HG03354 (cell line): ENCODE measurements at regions not wholly inside any gene's neighbourhood (a gene's known extent, or its start where the extent isn't known, plus 50 kb on each side); places are given as distances from the start of the nearest gene placed in this dataset.

Source experiments
- ATAC-seq: cut with Tn5 transposase; IDR thresholded peaks from one replicate; pipeline ENCODE4 v1.9.1; 2021; ENCODE audit warnings: mild to moderate bottlenecking; ENCODE audit not compliant: unreplicated experiment, poor library complexity, severe bottlenecking

DNA sequence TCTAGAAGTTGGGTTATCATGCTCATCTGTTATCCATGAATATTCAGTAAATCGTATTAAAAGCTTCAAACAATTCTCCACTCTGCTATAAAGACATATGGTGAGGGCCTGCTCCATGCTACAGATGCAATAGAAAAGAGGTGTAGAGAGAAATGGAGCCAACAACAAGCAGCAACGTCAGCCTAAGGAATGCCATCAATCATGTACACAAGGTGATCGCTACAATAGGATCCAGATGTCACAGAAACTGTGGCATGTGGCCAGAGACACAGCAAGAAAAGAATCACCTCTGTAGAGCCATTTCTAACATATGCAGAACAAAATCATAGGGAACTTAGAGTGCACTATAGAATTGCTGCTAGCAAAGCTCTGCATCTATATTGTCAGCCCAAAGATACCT lies 1188.1 kb downstream of the PCDH7 start:
- ATAC-seq, result no peak

DNA sequence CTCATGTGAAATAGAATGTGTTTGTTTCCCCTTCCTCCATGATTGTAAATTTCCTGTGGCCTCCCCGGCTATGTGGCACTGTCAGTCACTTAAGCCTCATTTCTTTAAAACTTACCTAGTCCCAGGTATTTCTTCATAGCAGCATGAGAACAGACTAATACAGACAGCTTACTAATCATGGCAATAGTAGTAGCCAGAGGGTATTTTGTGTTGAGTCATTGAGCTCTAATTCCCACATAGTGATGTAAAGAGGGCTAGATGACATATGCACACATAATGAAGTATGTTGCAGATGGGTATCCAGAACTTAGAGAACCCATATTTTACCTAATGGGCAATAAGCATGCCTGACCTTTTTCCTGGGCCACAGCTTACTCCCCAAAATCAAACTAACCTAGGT lies 1197.2 kb downstream of the PCDH7 start:
- ATAC-seq, result no peak

DNA sequence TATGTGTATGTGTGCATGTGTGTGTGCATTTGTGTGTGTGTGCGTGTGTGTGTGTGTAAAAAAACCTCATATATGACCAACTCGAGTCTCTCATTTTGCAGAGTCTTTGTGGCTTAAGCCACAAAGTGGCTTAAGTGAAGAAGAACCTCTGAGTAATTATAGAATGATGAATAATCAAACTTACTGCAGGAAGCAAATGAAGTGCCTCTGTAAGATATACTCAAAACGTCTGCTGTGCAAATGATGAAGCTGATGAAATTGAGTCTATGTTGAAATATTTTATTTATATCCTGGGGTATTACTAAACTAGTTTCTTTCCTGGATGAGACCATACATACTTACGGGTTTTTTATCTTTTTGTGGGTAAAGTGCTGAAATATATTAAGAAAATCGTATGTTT lies 1198.7 kb downstream of the PCDH7 start:
- ATAC-seq, result no peak

DNA sequence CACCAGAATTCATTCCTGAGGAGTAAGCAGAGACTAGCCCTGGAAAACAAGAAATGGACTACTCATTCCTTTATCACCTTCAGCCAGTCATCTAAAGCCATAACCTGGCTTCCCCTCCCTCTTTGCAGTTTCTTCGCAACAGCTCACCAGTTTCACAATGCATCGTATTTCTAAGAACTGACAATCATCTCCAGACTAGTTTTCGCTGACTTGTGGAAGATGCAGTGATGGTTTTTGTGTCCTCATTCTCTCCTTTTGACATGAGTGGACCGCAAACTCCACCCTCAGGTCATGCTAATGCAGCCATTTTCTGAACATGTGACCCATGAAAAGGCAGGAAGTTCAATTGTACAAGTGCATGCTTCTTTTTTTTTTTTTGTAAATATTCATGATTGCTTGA lies 1203.5 kb downstream of the PCDH7 start:
- no peak for ATAC-seq

DNA sequence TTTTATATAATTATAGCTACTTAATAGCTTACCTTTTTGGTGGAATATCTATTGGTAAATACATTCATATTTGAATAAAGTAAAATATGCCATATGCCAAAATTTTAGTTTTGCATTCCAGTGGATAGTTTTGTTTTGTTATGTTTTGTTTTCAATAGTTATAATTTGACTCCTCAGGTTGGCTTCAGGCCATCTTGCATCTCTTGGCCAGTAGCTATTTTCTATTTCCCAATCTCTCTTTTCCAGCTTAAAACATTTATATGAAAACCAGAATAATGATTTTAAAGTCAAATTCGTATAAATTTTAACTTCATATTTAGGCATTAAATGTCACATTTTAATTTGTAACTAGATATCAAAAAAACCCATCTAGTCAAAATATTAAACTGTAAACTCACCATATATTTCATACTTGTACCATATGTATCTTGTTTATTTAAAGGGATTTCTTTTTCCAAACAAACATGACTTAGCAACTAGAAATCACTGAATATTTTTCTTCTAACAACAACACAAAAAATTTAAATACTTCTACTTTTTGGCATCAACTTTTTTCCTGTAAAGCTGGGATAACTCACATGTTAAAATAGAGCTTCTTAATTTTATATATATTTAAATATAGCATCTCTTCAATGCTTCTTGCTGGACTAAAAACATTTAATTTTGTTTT lies 1209.6 kb downstream of the PCDH7 start:
- ATAC-seq, result no peak

DNA sequence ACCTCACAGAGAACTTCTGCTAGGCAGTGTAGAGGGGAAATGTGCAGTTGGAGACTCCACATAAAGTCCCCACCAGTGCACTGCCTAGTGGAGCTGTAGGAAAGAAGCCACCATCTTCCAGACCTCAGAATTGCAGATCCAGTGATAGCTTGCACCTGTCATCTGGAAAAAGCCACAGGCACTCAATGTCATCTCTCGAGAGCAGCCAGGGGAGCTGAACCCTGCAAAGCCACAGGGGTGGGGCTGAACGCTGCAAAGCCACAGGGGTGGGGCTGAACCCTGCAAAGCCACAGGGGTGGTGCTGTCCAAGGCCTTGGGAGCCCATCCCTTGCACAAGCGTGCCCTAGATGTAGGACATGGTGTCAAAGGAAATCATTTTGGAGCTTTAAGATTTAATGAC lies 1226.3 kb downstream of the PCDH7 start:
- ATAC-seq, result no peak

DNA sequence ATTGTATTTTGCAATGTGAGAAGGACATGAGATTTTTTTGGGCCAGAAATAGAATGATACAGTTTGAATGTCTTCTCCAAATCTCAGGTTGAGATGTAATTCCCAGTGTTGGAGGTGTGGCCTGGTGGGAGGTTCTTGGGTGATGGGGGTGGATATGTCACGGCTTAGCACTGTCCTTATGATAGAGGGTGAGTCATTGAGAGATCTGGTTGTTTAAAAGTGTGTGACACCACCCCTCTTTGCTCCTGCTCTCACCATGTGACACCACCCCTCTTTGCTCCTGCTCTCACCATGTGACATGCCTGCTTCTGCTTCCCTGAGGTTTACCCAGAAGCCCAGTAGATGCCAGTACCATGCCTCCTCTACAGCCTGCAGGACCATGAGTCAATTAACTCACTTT lies 1226.9 kb downstream of the PCDH7 start:
- ATAC-seq, result no peak

DNA sequence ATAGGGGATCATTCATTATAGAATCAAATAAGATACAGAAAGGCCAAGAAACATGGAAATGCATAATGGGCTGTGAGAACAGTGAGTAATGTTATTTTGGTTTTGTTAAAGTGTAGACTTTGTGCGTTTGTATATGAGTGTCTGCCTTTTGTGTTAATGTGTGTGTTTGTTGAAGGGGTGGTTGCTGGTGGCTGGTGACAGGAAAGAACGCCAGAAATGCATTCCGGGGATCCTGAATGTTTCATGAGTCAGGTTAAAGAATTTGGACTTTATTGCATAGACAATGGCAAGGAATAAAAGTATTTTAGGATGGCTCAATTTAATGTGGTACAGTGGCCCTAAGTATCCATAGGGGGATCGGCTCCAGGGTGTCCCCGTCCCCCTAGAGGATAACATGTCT lies 1228.9 kb downstream of the PCDH7 start:
- no peak for ATAC-seq

DNA sequence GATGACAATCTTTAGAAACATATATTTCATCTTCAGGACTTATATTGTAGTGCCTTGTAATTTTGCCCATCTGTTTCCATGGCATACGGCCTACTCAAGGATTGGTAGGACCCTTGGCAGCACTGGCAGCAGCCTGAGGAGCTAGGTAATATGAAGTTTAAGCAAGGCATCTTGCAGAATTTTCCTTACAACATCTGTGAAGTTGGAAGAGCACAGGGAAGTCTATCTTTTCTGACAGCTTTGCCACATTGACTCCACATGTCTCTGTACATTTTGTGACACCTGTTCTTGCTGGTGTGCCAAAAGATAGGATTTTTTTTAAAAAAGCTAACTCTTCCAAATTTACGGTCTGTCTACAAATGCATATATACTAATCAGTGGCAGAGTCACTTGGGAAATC lies 1235.2 kb downstream of the PCDH7 start:
- ATAC-seq, result no peak

DNA sequence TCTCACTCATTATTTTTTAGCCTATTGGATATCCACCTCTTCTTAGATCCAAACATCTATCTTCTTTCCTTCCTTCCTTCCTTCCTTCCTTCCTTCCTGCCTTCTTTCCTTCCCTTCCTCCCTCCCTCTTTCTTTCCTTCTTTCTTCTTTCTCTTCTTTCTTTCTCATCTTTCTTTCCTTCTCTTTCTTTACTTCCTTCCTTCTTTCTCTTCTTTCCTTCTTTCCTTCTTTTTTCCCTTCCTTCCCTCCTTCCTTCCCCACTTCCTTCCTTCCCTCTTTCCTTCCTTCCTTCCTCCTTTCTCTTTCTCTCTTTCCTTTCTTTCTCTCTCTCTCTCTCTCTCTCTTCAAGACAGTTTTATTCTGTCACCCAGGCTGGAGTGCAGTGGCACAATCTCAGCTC lies 1239.8 kb downstream of the PCDH7 start:
- no peak for ATAC-seq

DNA sequence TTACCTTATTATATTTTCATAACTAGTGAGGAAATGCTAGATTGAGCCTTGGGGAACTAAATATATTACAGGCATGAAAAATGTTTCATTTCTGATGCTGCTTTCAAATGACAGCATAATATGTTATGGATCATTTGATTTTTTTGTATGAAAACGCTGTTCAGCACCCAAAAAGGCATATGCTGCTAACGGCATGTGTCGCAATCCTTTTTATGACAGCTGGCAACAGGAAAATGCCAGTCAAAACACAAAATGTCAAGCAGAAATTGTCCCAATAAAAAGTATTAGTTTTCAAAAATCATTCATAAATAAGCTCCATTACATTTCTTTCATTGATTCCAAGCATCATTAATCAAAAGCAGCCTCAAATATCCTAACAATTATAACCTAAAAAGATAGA lies 1244.5 kb downstream of the PCDH7 start:
- no peak for ATAC-seq

DNA sequence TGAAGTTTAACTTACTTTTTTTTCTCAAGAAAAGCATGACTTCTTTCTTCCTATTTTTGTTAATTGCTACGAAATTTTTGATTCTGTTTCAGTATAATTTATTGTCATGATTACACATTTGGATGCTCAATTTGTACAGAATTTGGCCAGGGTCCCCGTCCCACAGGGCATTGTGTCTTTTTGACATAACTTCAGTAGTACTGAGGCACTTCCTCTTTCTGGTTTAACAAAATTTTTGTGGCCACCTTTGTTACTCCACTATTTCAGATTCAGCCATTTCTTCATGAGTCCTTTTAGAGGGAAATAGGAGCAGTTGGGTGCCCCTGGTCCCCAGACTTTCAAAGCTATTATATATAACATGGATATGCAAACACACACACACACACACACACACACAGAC lies 1248.7 kb downstream of the PCDH7 start:
- ATAC-seq, result no peak

DNA sequence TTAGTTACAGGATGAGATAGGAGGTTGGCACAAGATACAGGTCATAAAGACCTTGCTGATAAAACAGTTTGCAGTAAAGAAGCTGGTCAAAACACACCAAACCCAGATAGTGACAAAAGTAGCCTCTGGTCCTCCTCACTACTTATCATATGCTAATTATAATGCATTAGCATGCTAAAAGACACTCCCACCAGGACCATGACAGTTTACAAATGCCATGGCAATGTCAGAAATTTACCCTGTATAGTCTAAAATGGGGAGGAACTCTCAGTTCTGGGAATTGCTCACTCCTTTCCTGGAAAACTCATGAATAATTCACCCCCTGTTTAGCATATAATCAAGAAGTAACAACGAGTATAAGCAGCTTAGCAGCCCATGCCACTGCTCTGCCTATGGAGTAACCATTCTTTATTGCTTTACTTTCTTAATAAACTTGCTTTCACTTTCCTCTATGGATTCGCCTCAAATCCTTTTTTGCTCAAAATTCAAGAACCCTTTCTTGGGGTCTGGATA lies 1254.4 kb downstream of the PCDH7 start:
- ATAC-seq, result no peak

DNA sequence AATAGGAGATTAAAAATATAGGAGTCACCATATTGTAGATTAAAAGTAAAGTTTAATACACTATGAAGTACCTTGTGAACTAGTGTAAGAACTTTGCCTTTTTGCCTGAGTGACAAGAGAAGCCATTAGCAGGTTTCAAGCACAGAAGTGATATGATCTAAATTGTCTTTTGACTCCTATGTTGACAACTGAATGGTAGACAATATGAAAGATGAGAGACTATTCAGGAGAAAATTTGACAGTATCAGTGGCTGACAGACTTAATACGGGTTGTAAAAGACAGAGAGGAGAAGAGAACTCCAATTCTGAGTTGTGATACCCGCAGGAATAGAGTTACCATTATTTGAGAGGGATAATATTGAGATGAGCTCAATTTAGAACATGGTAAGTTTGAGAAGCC lies 1259.8 kb downstream of the PCDH7 start:
- ATAC-seq, result no peak

DNA sequence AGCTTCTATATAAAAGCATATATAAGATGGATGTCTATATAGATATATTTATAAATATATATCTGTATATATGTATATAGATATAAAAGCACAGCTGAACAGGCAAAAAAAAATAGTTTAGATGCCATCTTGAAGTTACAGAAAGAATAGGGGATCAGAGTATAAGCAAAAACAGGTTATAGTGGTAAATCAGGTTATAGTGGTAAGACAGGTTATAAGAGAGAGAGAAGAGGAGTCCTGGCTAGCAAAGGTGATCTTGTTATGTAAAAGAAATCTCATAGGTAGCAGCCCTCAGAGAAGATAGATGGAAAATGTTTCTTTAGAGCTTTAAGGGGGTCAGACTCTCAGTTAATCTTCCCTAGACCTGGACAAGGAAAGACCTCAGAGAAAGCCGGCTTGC lies 1263.1 kb downstream of the PCDH7 start:
- ATAC-seq, result no peak

DNA sequence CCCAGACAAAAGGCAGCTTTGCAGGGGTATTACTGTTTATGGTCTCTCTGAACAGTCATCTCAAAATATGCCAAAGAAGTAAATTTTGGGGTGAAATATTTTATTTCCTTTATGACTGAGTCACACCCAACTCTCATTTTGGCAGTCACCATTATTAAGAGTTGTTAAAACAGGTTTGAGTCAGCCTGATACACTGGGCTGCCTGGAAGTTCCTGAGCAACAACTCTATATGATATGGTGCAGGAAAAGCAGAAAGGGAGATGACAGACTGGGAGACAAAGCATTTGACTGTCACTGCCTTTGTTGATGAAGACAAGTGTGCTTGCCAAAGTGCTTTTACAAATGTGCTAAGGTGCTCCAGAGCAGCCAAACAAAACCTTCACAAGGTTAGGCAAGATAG lies 1263.5 kb downstream of the PCDH7 start:
- no peak for ATAC-seq

DNA sequence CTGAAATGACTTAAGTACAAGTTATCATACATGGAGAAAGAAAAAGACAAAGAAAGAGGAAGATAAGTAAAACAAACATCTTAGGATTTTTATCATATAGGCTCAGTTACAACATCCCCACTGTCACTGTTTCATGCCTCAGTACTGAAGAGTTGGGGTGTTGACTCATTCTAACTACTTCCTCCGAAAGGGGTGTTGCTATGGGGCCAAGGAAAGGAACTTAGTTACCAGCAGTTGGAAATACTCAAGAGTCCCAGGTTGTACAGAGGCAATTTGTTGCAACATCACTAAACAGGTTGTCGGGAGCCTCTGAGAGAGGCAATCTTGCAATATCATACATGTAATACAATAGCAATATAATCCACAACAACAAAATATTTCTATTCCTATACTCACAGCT lies 1264.7 kb downstream of the PCDH7 start:
- ATAC-seq, result no peak

DNA sequence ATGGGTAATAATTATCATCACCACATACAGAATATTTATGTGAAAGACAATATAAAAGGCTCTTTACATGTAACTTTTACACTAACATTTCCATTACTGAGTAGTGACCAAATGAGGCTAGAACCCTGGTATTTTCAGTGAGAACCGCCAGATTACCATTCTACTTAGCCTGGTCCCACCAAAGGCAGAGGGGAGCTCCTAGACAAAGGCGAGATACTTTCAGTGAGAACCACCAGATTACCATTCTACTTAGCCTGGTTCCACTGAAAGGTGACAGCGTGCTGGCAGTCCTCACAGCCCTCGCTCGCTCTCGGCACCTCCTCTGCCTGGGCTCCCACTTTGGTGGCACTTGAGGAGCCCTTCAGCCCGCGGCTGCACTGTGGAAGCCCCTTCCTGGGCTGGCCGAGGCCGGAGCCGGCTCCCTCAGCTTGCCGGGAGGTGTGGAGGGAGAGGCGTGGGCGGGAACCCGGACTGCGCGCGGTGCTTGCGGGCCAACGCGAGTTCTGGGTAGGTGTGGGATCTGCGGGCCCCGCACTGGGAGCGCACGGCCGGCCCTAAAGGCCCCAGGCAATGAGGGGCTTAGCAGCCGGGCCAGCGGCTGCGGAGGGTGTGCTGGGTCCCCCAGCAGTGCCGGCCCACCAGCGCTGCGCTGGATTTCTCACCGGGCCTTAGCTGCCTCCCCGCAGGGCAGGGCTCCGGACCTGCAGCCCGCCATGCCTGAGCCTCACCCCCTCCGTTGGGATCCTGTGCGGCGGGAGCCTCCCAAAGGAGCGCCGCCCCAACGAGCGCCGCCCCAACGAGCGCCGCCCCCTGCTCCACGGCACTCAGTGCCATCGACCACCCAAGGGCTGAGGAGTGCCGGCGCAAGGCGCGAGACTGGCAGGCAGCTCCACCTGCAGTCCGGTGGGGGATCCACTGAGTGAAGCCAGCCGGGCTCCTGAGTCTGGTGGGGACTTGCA lies 1276.1 kb downstream of the PCDH7 start:
- ATAC-seq, result no peak

DNA sequence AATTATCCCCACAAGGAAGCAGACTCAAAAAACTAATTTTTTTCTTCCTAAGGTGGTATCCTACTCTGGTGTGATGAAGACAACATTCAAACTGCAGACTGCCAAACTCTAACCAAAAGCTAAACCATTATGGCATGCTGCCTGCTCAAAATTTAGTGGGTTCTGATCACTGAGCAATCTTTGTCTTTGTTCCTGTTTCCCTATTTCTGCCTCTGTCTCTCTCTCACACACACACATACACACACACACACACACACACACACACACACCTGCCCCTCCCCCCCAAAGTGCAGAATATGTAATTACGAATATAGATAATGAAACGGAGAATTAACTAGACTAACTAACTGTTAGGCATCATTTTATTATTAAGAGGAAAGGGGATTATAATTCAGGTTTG lies 1278.6 kb downstream of the PCDH7 start:
- no peak for ATAC-seq

DNA sequence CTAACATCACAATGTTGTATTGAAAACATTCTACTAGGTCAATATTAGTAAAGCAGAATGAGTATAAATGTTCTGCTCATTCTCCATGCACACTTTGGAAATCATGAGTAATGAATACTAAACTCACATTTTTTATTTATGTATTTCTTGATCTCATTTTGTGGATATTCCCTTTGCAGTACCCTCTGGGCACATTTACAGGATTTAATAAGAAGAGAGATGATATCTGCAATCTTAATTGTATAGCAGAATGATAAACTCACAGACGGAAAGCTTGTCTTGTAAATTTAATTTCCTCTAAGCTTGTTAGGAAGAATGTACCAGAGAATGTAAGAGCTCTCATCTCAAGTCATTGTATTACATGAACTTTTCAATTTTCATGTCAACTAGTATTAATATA lies 1279.7 kb downstream of the PCDH7 start:
- no peak for ATAC-seq

DNA sequence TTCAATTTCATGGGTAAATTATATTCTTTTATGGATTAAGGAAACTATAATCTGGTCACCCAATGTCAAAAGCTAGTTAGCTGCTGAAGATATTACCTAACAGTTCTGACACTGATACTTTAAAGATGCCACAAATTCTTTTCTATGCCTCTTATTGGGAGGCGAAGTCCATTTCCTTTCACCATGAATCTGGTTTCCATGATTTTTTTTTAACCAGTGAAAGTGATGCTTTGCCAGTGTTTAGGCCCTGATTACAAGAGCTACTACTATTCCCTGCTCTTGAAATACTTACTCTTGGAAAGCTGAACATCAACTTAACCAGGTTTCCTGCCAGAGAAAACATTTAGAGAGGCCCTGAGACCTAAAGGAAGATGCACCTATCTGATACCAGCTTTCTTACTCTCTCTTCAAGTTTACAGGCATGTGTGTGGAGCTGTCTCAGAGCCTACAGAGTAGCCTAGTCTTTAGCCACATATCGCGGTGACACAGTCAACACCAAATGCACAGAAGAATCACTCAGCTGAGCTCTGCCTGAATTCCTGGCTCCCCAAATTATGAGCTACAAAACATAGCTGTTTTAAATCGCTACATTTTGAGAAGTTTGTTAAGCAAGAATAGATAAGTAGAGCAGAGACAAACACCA lies 1280.8 kb downstream of the PCDH7 start:
- no peak for ATAC-seq
